GM12892 (cell line): ENCODE measurements at regions not wholly inside any gene's neighbourhood (a gene's known extent, or its start where the extent isn't known, plus 50 kb on each side); places are given as distances from the start of the nearest gene placed in this dataset.
"Not testable (repeated sequence)": the region's sequence is repeated elsewhere in the genome, so short reads cannot be mapped to it uniquely, and the experiment has no call there.

ENCODE experiments used
- POLR2A ChIP-seq: IDR thresholded peaks from 2 replicates; pipeline ENCODE4 v1.6.1; 2011; ENCODE audit warnings: low read depth, low read length, control low read depth
- POLR2AphosphoS5 ChIP-seq: IDR thresholded peaks from 2 replicates; pipeline ENCODE4 v1.6.1; 2011; ENCODE audit warnings: low read depth, low read length, control low read depth

- TF ChIP-seq POLR2AphosphoS5, POLR2A: not testable (repeated sequence)
Observed at GRCh38 chr6:155627722-155628212, 172.1 kb upstream of the NOX3 start.
